Astrocyte (in vitro differentiated cells and primary cell): ENCODE measurements at regions not wholly inside any gene's neighbourhood (a gene's known extent, or its start where the extent isn't known, plus 50 kb on each side); places are given as distances from the start of the nearest gene placed in this dataset.

Source experiments
- EZH2 ChIP-seq: IDR thresholded peaks from 2 replicates; pipeline ENCODE4 v1.6.1; 2012; ENCODE audit warnings: mild to moderate bottlenecking, low read length, inconsistent platforms; ENCODE audit not compliant: insufficient read depth
- TF ChIP-seq, protein P1 (sequence below): IDR thresholded peaks from 2 replicates; pipeline ENCODE4 v1.5.1; 2011; ENCODE audit warnings: low read depth, mild to moderate bottlenecking, inconsistent platforms, low read length, moderate library complexity; ENCODE audit not compliant: insufficient read depth

- TF ChIP-seq, protein P1, sequence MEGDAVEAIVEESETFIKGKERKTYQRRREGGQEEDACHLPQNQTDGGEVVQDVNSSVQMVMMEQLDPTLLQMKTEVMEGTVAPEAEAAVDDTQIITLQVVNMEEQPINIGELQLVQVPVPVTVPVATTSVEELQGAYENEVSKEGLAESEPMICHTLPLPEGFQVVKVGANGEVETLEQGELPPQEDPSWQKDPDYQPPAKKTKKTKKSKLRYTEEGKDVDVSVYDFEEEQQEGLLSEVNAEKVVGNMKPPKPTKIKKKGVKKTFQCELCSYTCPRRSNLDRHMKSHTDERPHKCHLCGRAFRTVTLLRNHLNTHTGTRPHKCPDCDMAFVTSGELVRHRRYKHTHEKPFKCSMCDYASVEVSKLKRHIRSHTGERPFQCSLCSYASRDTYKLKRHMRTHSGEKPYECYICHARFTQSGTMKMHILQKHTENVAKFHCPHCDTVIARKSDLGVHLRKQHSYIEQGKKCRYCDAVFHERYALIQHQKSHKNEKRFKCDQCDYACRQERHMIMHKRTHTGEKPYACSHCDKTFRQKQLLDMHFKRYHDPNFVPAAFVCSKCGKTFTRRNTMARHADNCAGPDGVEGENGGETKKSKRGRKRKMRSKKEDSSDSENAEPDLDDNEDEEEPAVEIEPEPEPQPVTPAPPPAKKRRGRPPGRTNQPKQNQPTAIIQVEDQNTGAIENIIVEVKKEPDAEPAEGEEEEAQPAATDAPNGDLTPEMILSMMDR: no peak
- no peak for TF ChIP-seq EZH2
These were observed 77.2 kb downstream of the HIF1AN start for GRCh38 chr10:100612601-100613595.
